Chondrocyte (in vitro differentiated cells): ENCODE measurements at regions not wholly inside any gene's neighbourhood (a gene's known extent, or its start where the extent isn't known, plus 50 kb on each side); places are given as distances from the start of the nearest gene placed in this dataset.

ENCODE experiments used
- DNase-seq: peaks from one replicate; pipeline ENCODE4 v3.0.0; 2021; ENCODE audit warnings: mixed read lengths, low spot score
- H3K27ac Mint-ChIP-seq: one replicate; pipeline ENCODE4 v1.8.0; 2021; ENCODE audit warnings: mild to moderate bottlenecking, moderate library complexity, mixed read lengths; ENCODE audit not compliant: unreplicated experiment
- H3K27me3 Mint-ChIP-seq: 2 replicates; pipeline ENCODE4 v1.8.0; 2021; ENCODE audit warnings: low read depth, mixed read lengths
- H3K36me3 Mint-ChIP-seq: 2 replicates; pipeline ENCODE4 v1.8.0; 2021; ENCODE audit warnings: low read depth, mixed read lengths
- H3K4me1 Mint-ChIP-seq: 2 replicates; pipeline ENCODE4 v1.8.0; 2021; ENCODE audit warnings: low read depth, mild to moderate bottlenecking, mixed read lengths
- H3K4me3 Mint-ChIP-seq: one replicate; pipeline ENCODE4 v1.8.0; 2021; ENCODE audit warnings: mild to moderate bottlenecking, moderate library complexity, mixed read lengths; ENCODE audit not compliant: unreplicated experiment
- H3K9me3 Mint-ChIP-seq: 2 replicates; pipeline ENCODE4 v1.8.0; 2021; ENCODE audit warnings: low read depth, mixed read lengths
- TF ChIP-seq, protein P1 (sequence below): fragments of 200-600 bp; sonication (generic); IDR thresholded peaks from 2 replicates; pipeline ENCODE4 v1.5.0; 2021; ENCODE audit warnings: antibody characterized with exemption, mild to moderate bottlenecking, moderate library complexity

DNA sequence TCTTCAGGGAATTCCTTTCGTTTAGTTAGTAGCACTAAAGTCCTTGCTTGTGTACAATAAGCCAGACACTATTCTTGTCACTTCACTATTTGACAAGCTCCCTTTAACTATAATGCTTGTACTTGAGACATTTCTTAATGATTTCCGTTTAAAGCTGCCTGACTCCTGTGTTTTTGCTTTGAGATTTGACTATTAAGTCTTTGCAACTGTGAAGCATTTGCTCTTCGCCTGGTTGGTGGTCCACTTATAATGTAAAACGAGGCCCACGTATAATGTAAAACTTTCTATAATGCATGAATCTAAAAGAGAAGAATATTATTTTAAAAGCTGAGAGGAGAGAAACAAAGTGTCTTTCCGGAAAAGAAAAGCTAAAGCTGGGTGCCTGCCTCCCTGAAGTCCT, 204.1 kb upstream of the FAM47C start:
- Mint-ChIP-seq H3K36me3 (no peaks in the 10 kb centered on the region), H3K4me3 (no peak overlapping the region), H3K27me3 (no peaks in the 10 kb centered on the region), H3K9me3 (peaks cover 4% of the 10 kb centered on the region), H3K4me1 (no peaks in the 10 kb centered on the region), H3K27ac (no peak overlapping the region)
- TF ChIP-seq, protein P1, sequence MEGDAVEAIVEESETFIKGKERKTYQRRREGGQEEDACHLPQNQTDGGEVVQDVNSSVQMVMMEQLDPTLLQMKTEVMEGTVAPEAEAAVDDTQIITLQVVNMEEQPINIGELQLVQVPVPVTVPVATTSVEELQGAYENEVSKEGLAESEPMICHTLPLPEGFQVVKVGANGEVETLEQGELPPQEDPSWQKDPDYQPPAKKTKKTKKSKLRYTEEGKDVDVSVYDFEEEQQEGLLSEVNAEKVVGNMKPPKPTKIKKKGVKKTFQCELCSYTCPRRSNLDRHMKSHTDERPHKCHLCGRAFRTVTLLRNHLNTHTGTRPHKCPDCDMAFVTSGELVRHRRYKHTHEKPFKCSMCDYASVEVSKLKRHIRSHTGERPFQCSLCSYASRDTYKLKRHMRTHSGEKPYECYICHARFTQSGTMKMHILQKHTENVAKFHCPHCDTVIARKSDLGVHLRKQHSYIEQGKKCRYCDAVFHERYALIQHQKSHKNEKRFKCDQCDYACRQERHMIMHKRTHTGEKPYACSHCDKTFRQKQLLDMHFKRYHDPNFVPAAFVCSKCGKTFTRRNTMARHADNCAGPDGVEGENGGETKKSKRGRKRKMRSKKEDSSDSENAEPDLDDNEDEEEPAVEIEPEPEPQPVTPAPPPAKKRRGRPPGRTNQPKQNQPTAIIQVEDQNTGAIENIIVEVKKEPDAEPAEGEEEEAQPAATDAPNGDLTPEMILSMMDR, result no peak
- DNase-seq, result no peak

DNA sequence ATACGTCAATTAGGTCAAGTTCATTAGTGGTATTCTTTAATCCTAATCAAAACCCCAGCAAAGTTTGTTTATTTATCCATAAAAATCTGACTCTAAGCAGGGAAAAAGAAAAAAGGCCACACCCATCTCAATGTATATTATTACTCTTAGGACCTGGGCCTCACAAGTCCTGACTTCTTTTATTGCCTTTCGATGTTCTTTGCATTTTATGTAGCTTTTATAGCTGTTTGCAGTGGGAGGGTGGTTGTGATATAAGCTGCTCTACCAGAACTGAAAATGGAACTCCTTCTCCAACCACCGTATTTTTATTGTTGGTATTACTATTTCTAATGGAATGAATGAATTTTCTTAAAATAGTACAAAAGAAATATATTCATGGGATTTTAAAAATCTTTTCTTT, 163.3 kb upstream of the FAM47C start:
- no peak overlapping the region for H3K27ac Mint-ChIP-seq
- DNase-seq, result no peak
- H3K4me1 Mint-ChIP-seq, result no peaks in the 10 kb centered on the region
- TF ChIP-seq, protein P1, result no peak
- no peak overlapping the region for H3K4me3 Mint-ChIP-seq
- peaks cover 2% of the 10 kb centered on the region for H3K27me3 Mint-ChIP-seq
- no peaks in the 10 kb centered on the region for H3K9me3 Mint-ChIP-seq
- no peaks in the 10 kb centered on the region for H3K36me3 Mint-ChIP-seq

DNA sequence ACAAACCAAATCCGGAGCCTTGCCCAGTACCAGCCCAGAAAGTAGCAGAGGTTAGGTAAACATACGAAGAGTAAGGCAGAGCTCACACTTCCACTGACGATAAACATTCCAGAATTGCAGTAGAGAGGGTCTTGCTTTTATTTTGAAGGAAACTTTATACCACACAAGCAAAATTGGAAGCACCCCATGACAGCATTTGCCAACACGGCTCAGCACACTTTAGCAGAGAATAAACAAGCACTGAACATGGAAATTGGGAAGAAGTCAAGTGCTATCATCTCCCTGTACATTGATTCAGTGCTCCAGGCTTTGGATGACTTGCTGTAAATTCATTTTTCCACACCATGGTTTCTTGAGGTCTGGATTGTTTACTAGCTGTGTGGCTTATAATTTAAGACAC, 160.7 kb upstream of the FAM47C start:
- Mint-ChIP-seq H3K4me3 (no peak overlapping the region), H3K27me3 (peaks cover 2% of the 10 kb centered on the region), H3K36me3 (no peaks in the 10 kb centered on the region), H3K9me3 (no peaks in the 10 kb centered on the region), H3K4me1 (no peaks in the 10 kb centered on the region), H3K27ac (no peak overlapping the region)
- DNase-seq, result no peak
- TF ChIP-seq, protein P1, result no peak

DNA sequence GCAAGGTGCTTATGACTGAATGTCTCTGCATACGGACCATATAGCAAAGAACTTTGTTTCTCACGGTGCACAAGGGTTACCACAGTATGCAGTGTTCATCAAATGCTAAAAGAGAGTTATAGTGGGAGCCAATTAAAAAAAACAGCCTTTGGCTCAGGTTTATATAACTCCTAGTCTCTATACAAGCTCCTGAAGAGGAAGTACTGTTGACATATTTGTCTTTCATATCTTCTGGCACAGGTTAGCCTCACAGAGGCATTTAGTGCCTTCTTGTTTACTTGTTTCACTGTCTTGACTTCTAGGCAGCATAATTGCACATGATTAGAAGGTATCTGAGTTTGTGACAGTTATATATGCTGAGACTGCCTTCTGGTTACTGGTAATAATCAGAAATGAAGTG, 158.8 kb upstream of the FAM47C start:
- no peak overlapping the region for H3K4me3 Mint-ChIP-seq
- no peaks in the 10 kb centered on the region for H3K9me3 Mint-ChIP-seq
- no peak for DNase-seq
- TF ChIP-seq, protein P1, result no peak
- no peak overlapping the region for H3K27ac Mint-ChIP-seq
- H3K36me3 Mint-ChIP-seq, result no peaks in the 10 kb centered on the region
- H3K27me3 Mint-ChIP-seq, result peaks cover 2% of the 10 kb centered on the region
- no peaks in the 10 kb centered on the region for H3K4me1 Mint-ChIP-seq

DNA sequence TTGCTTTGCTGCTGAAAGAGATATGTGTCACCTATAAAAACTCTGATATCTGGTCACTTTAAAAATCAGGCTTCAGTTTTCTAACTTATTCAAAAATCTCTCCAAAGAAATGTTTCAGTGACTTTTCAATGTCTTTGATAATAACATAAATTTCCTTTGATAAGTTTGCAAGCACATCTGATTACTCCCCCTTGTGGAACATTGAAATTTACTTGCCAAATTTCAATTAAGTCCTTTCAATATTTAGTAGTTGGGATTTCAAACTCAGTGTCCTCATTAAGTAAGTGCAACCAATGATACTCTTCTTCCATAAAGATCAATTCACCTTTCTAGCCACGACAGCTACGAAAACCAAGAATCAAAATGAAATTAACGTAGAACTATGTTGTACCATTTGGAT, 151.3 kb upstream of the FAM47C start:
- TF ChIP-seq, protein P1, result peak; percentile 62
- Mint-ChIP-seq H3K36me3 (no peaks in the 10 kb centered on the region), H3K4me1 (no peaks in the 10 kb centered on the region), H3K4me3 (no peak overlapping the region), H3K27ac (no peak overlapping the region), H3K9me3 (no peaks in the 10 kb centered on the region), H3K27me3 (peaks cover 4% of the 10 kb centered on the region)
- DNase-seq, result no peak
